OCI-LY1 (cell line): ENCODE measurements at regions not wholly inside any gene's neighbourhood (a gene's known extent, or its start where the extent isn't known, plus 50 kb on each side); places are given as distances from the start of the nearest gene placed in this dataset.

Experiments
- H2AFZ ChIP-seq: fragments of 200-600 bp; sonication (generic), shearing (Covaris generic); 2 replicates; pipeline ENCODE4 v1.6.0; 2014; ENCODE audit warnings: antibody characterized with exemption, mild to moderate bottlenecking, low read length
- H3F3A ChIP-seq: fragments of 200-600 bp; sonication (generic), shearing (Covaris generic); 2 replicates; pipeline ENCODE4 v1.6.0; 2014; ENCODE audit warnings: mild to moderate bottlenecking, antibody characterized with exemption, low read length, moderate library complexity; ENCODE audit not compliant: insufficient read depth
- H3K27ac ChIP-seq: fragments of 200-600 bp; sonication (generic); 2 replicates; pipeline ENCODE4 v1.5.1; 2014; ENCODE audit warnings: low read length, mixed run types, mild to moderate bottlenecking, low read depth; ENCODE audit not compliant: poor library complexity, severe bottlenecking
- H3K27me3 ChIP-seq: fragments of 200-600 bp; sonication (generic); 2 replicates; pipeline ENCODE4 v1.6.0; 2014; ENCODE audit warnings: antibody characterized with exemption, mild to moderate bottlenecking, low read length, moderate library complexity; ENCODE audit not compliant: insufficient read depth
- H3K36me3 ChIP-seq: fragments of 200-600 bp; sonication (generic); 2 replicates; pipeline ENCODE4 v1.6.1; 2014; ENCODE audit warnings: mild to moderate bottlenecking, antibody characterized with exemption, low read length, moderate library complexity, mixed read lengths; ENCODE audit not compliant: insufficient read depth
- H3K4me1 ChIP-seq: fragments of 200-600 bp; sonication (generic); 2 replicates; pipeline ENCODE4 v1.5.1; 2014; ENCODE audit warnings: mild to moderate bottlenecking, low read length, moderate library complexity; ENCODE audit not compliant: insufficient read depth, severe bottlenecking
- H3K4me2 ChIP-seq: fragments of 200-600 bp; sonication (generic), shearing (Covaris generic); 2 replicates; pipeline ENCODE4 v1.6.1; 2014; ENCODE audit warnings: low read length
- H3K4me3 ChIP-seq: fragments of 200-600 bp; sonication (generic); 2 replicates; pipeline ENCODE4 v1.5.1; 2014; ENCODE audit warnings: low read length, low read depth, mild to moderate bottlenecking, mixed read lengths; ENCODE audit not compliant: poor library complexity, severe bottlenecking
- H3K79me2 ChIP-seq: fragments of 200-600 bp; shearing (Covaris generic); 2 replicates; pipeline ENCODE4 v1.6.1; 2016; ENCODE audit warnings: mixed run types, low read length, mixed read lengths; ENCODE audit not compliant: insufficient read depth
- H3K9ac ChIP-seq: fragments of 200-600 bp; sonication (generic), shearing (Covaris generic); 2 replicates; pipeline ENCODE4 v1.6.1; 2014; ENCODE audit warnings: mild to moderate bottlenecking, low read length, mixed read lengths
- H3K9me2 ChIP-seq: fragments of 200-600 bp; sonication (generic), shearing (Covaris generic); 2 replicates; pipeline ENCODE4 v1.6.1; 2014; ENCODE audit warnings: low read depth, mild to moderate bottlenecking, low read length, mixed read lengths
- H3K9me3 ChIP-seq: fragments of 200-600 bp; shearing (Covaris generic); 2 replicates; pipeline ENCODE4 v1.6.1; 2014; ENCODE audit warnings: low read length, mixed read lengths
- H4K20me1 ChIP-seq: fragments of 200-600 bp; sonication (generic), shearing (Covaris generic); 2 replicates; pipeline ENCODE4 v1.6.0; 2016; ENCODE audit warnings: mild to moderate bottlenecking, low read length; ENCODE audit not compliant: insufficient read depth
- EZH2 ChIP-seq: fragments of 200-600 bp; sonication (generic), shearing (Covaris generic); IDR thresholded peaks from 2 replicates; pipeline ENCODE4 v1.8.0; 2017; ENCODE audit warnings: borderline replicate concordance, mixed run types, mild to moderate bottlenecking, antibody characterized with exemption, low read length, moderate library complexity, mixed read lengths
- TF ChIP-seq, protein P1 (sequence below): fragments of 200-600 bp; sonication (generic), shearing (Covaris generic); IDR thresholded peaks from 2 replicates; pipeline ENCODE4 v1.5.1; 2017; ENCODE audit warnings: mild to moderate bottlenecking, antibody characterized with exemption, low read length, moderate library complexity, mixed read lengths

DNA sequence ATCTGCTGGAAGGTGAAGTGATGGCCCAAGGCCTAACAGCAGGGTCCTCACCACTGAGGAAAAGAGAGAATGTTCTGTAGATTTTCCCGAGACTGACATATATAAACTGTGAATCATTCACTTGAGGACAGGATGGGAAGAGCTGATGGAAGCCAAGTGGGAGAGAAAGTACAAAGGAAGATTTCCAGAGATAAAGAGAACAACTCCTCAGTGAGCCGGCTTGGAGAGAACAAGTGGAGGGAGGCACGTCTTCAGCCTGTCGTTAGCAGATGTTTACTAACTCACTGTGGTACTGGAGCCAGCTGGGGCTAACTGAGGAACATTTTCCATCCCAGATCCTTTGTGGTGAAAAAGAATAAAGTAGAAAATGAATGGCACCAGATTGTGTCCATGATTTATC, 552.9 kb upstream of the TNP1 start:
- no peaks in the 10 kb centered on the region for H3K79me2 ChIP-seq
- H3K4me2 ChIP-seq, result no peak overlapping the region
- no peaks in the 10 kb centered on the region for H3K4me1 ChIP-seq
- no peaks in the 10 kb centered on the region for H3K27me3 ChIP-seq
- no peak overlapping the region for H3K4me3 ChIP-seq
- no peaks in the 10 kb centered on the region for H4K20me1 ChIP-seq
- no peak overlapping the region for H3K27ac ChIP-seq
- H3K36me3 ChIP-seq, result no peaks in the 10 kb centered on the region
- TF ChIP-seq, protein P1, sequence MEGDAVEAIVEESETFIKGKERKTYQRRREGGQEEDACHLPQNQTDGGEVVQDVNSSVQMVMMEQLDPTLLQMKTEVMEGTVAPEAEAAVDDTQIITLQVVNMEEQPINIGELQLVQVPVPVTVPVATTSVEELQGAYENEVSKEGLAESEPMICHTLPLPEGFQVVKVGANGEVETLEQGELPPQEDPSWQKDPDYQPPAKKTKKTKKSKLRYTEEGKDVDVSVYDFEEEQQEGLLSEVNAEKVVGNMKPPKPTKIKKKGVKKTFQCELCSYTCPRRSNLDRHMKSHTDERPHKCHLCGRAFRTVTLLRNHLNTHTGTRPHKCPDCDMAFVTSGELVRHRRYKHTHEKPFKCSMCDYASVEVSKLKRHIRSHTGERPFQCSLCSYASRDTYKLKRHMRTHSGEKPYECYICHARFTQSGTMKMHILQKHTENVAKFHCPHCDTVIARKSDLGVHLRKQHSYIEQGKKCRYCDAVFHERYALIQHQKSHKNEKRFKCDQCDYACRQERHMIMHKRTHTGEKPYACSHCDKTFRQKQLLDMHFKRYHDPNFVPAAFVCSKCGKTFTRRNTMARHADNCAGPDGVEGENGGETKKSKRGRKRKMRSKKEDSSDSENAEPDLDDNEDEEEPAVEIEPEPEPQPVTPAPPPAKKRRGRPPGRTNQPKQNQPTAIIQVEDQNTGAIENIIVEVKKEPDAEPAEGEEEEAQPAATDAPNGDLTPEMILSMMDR, result no peak
- no peak for TF ChIP-seq EZH2
- no peaks in the 10 kb centered on the region for H3K9me2 ChIP-seq
- H3K9ac ChIP-seq, result no peak overlapping the region
- no peaks in the 10 kb centered on the region for H3K9me3 ChIP-seq
- H3F3A ChIP-seq, result no peaks in the 10 kb centered on the region
- no peak overlapping the region for H2AFZ ChIP-seq

DNA sequence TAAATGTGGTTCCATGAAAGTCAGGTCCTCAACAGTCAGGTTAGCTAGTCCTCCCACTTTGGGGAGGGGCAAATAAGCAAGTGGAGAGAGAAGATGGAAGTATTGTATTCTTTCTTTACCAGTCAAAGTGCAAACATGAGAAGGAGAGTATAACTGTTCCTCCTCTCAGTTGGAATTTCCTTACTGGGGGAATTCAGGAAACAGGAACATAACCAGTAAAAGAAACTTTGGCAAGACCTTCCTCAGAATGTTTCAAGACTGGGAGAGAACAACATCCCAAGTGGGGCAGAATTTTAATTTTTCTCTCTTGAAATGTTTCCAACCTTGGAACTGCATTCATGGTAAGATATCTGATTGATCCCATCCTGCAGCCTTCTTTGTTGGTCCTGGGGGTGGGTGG, 552.4 kb upstream of the TNP1 start:
- Histone ChIP-seq H3K4me3 (no peak overlapping the region), H3K9me2 (no peaks in the 10 kb centered on the region), H3K9ac (no peak overlapping the region), H3K79me2 (no peaks in the 10 kb centered on the region), H3K27ac (no peak overlapping the region), H3K27me3 (no peaks in the 10 kb centered on the region), H4K20me1 (no peaks in the 10 kb centered on the region), H3K36me3 (no peaks in the 10 kb centered on the region), H3K4me1 (no peaks in the 10 kb centered on the region), H3K4me2 (no peak overlapping the region), H3K9me3 (no peaks in the 10 kb centered on the region), H2AFZ (no peak overlapping the region), H3F3A (no peaks in the 10 kb centered on the region)
- TF ChIP-seq, protein P1, result no peak
- no peak for TF ChIP-seq EZH2

DNA sequence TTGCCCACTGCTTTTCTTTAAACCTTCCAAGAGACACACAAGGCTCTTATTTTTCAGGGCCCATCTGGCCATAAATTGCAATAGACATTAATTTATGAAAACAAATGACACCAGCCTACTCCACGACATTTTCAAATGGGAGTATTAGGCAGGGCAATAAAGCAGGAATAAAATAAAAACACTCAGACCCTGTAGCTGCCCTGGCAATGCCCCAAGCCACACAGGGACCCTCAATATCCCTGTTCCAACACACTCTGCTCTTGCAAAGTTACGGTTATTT, 550.8 kb upstream of the TNP1 start:
- no peak overlapping the region for H3K27ac ChIP-seq
- H3K4me3 ChIP-seq, result no peak overlapping the region
- H3K79me2 ChIP-seq, result no peaks in the 10 kb centered on the region
- TF ChIP-seq EZH2, result no peak
- TF ChIP-seq, protein P1, result no peak
- no peaks in the 10 kb centered on the region for H3K27me3 ChIP-seq
- no peak overlapping the region for H3K9ac ChIP-seq
- no peaks in the 10 kb centered on the region for H4K20me1 ChIP-seq
- H3K9me2 ChIP-seq, result no peaks in the 10 kb centered on the region
- no peaks in the 10 kb centered on the region for H3K4me1 ChIP-seq
- no peaks in the 10 kb centered on the region for H3K9me3 ChIP-seq
- no peak overlapping the region for H3K4me2 ChIP-seq
- H3K36me3 ChIP-seq, result no peaks in the 10 kb centered on the region
- no peaks in the 10 kb centered on the region for H3F3A ChIP-seq
- H2AFZ ChIP-seq, result no peak overlapping the region
